ENCODE measurements at regions not wholly inside any gene's neighbourhood (a gene's known extent, or its start where the extent isn't known, plus 50 kb on each side); places are given as distances from the start of the nearest gene placed in this dataset.
A peak's percentile ranks its signal among the peaks of the same experiment; 100 is the strongest.

DNA sequence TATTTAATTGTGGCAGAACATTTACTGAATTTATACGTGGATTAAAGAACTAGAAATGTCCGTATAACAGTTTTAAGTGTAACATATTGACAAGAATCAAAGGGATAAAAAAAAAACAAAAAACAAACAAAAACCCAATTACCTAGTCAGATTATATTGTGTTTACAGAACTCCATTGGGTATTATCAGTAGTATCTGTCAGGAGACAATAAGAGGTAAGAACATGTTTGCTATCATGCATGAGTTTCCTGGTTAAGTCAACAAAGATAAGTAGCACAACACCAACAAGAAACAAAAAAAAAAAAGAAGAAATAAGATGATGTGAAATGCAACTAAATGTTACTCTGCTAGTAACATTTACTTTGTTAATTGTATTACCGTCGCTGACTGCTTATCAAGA, 570.6 kb downstream of the ZBBX start:
- DNase-seq (no peak), FAIRE-seq (no peak)
- Histone ChIP-seq H3K36me3 (ENCODE audit: control insufficient read depth in 2 of 3, insufficient read depth in 3 of 3, low read length in 3 of 3) (no peaks in the 10 kb centered on the region), H3K27ac (ENCODE audit: low read depth in 2 of 2, low read length in 2 of 2) (no peak overlapping the region), H3K27me3 (ENCODE audit: control insufficient read depth, insufficient read depth, low read length) (no peaks in the 10 kb centered on the region), H3K4me3 (ENCODE audit: low read length in 3 of 3) (no peak overlapping the region), H3K9me3 (ENCODE audit: control insufficient read depth in 2 of 3, insufficient read depth in 1 of 3, low read length in 3 of 3) (peaks cover 0 to 14% (median 2%) of the 10 kb centered on the region in 3 donors), H3K9ac (ENCODE audit: low read length in 3 of 3) (no peak overlapping the region), H3K4me1 (ENCODE audit: control insufficient read depth in 2 of 3, insufficient read depth in 2 of 3, low read depth in 1 of 3, low read length in 3 of 3) (no peaks in the 10 kb centered on the region)
- intact Hi-C loops (cut with DNase I), result no loop called here
- TF ChIP-seq, protein P1, sequence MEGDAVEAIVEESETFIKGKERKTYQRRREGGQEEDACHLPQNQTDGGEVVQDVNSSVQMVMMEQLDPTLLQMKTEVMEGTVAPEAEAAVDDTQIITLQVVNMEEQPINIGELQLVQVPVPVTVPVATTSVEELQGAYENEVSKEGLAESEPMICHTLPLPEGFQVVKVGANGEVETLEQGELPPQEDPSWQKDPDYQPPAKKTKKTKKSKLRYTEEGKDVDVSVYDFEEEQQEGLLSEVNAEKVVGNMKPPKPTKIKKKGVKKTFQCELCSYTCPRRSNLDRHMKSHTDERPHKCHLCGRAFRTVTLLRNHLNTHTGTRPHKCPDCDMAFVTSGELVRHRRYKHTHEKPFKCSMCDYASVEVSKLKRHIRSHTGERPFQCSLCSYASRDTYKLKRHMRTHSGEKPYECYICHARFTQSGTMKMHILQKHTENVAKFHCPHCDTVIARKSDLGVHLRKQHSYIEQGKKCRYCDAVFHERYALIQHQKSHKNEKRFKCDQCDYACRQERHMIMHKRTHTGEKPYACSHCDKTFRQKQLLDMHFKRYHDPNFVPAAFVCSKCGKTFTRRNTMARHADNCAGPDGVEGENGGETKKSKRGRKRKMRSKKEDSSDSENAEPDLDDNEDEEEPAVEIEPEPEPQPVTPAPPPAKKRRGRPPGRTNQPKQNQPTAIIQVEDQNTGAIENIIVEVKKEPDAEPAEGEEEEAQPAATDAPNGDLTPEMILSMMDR (IDR thresholded peaks at IDR 0.05; ENCODE audit: borderline replicate concordance, extremely low read depth, insufficient read depth), result no peak

DNA sequence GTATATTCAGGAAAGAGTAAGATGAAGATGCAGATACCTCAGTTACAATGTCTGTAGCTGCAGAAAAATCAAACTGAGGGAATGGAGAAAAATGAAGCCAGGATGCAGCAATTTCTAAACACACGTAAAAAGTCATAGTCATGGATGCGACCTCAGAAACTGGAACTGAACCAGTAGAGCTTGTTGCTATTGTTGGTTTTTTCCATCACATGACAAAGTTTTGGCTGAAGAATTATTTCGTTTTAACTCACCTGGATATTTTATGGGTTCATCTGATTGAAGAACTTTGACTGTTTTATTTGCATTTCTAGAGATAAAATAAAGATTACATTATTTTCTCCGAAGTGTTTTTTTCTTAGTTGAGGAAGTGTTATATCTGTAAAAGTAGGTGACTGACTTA, 591.2 kb downstream of the ZBBX start:
- Histone ChIP-seq H3K9me3 (ENCODE audit: control insufficient read depth in 2 of 3, insufficient read depth in 1 of 3, low read length in 3 of 3) (no peaks in the 10 kb centered on the region), H3K4me1 (ENCODE audit: control insufficient read depth in 2 of 3, insufficient read depth in 2 of 3, low read depth in 1 of 3, low read length in 3 of 3) (no peaks in the 10 kb centered on the region), H3K9ac (ENCODE audit: low read length in 3 of 3) (no peak overlapping the region), H3K4me3 (ENCODE audit: low read length in 3 of 3) (no peak overlapping the region), H3K36me3 (ENCODE audit: control insufficient read depth in 2 of 3, insufficient read depth in 3 of 3, low read length in 3 of 3) (no peaks in the 10 kb centered on the region), H3K27me3 (ENCODE audit: control insufficient read depth, insufficient read depth, low read length) (no peaks in the 10 kb centered on the region), H3K27ac (ENCODE audit: low read depth in 2 of 2, low read length in 2 of 2) (no peak overlapping the region)
- FAIRE-seq, result no peak
- TF ChIP-seq, protein P1 (IDR thresholded peaks at IDR 0.05; ENCODE audit: borderline replicate concordance, extremely low read depth, insufficient read depth), result no peak
- DNase-seq, result no peak
- intact Hi-C loops (cut with DNase I), result no loop called here

DNA sequence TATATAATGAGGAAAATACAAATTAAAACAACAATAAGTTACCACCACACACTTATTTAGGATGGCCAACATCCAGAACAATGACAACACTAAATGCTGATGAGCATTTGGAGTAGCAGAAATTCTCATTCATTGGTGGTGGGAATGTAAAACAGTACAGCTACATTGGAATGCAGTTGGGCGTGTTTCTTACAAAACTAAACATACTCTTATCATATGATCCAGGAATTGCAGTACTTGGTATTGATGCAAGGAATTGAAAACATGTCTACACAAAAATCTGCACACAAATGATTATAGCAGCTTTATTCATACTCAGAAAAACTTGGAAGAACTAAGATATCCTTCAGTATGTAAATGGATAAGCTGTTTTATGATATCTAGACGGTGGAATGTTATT, 594.2 kb downstream of the ZBBX start:
- Histone ChIP-seq H3K9me3 (ENCODE audit: control insufficient read depth in 2 of 3, insufficient read depth in 1 of 3, low read length in 3 of 3) (no peaks in the 10 kb centered on the region), H3K4me1 (ENCODE audit: control insufficient read depth in 2 of 3, insufficient read depth in 2 of 3, low read depth in 1 of 3, low read length in 3 of 3) (no peaks in the 10 kb centered on the region), H3K36me3 (ENCODE audit: control insufficient read depth in 2 of 3, insufficient read depth in 3 of 3, low read length in 3 of 3) (no peaks in the 10 kb centered on the region), H3K9ac (ENCODE audit: low read length in 3 of 3) (no peak overlapping the region), H3K4me3 (ENCODE audit: low read length in 3 of 3) (no peak overlapping the region), H3K27me3 (ENCODE audit: control insufficient read depth, insufficient read depth, low read length) (no peaks in the 10 kb centered on the region), H3K27ac (ENCODE audit: low read depth in 2 of 2, low read length in 2 of 2) (no peak overlapping the region)
- FAIRE-seq (no peak), DNase-seq (peak in 1 of 5 donors; percentile 4)
- intact Hi-C loops (cut with DNase I), result no loop called here
- TF ChIP-seq, protein P1 (IDR thresholded peaks at IDR 0.05; ENCODE audit: borderline replicate concordance, extremely low read depth, insufficient read depth), result no peak

DNA sequence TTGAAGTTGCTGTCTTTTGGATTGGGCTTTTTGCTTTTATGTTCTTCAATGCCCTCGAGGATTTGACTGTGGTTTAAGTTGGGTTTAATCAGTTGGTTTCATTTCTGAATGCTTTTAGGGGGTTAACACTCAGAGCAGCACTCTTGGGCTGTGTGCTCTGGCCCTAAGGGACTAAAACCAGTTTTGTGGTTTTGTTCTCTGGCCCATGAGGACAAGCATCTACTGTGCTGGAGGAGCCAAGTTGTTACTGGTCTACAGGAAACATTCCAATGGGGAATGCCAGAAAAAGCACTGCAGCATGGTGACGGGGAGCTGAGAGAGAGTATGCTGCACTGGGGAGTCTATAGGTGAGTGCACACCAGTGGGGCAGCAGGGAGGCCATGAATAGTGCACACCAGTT, 596.9 kb downstream of the ZBBX start:
- Histone ChIP-seq H3K9me3 (ENCODE audit: control insufficient read depth in 2 of 3, insufficient read depth in 1 of 3, low read length in 3 of 3) (no peaks in the 10 kb centered on the region), H3K9ac (ENCODE audit: low read length in 3 of 3) (no peak overlapping the region), H3K27me3 (ENCODE audit: control insufficient read depth, insufficient read depth, low read length) (no peaks in the 10 kb centered on the region), H3K4me1 (ENCODE audit: control insufficient read depth in 2 of 3, insufficient read depth in 2 of 3, low read depth in 1 of 3, low read length in 3 of 3) (no peaks in the 10 kb centered on the region), H3K36me3 (ENCODE audit: control insufficient read depth in 2 of 3, insufficient read depth in 3 of 3, low read length in 3 of 3) (no peaks in the 10 kb centered on the region), H3K27ac (ENCODE audit: low read depth in 2 of 2, low read length in 2 of 2) (no peak overlapping the region), H3K4me3 (ENCODE audit: low read length in 3 of 3) (no peak overlapping the region)
- TF ChIP-seq, protein P1 (IDR thresholded peaks at IDR 0.05; ENCODE audit: borderline replicate concordance, extremely low read depth, insufficient read depth), result no peak
- no peak for FAIRE-seq
- intact Hi-C loops (cut with DNase I), result no loop called here
- no peak for DNase-seq
